HG02798 (cell line): ENCODE measurements at regions not wholly inside any gene's neighbourhood (a gene's known extent, or its start where the extent isn't known, plus 50 kb on each side); places are given as distances from the start of the nearest gene placed in this dataset.
"Not testable (repeated sequence)": the region's sequence is repeated elsewhere in the genome, so short reads cannot be mapped to it uniquely, and the experiment has no call there.

Experiments used
- ATAC-seq: cut with Tn5 transposase; IDR thresholded peaks from one replicate; pipeline ENCODE4 v1.9.1; 2021; ENCODE audit warnings: mild to moderate bottlenecking; ENCODE audit not compliant: unreplicated experiment, poor library complexity

GRCh38 chr17:36842231-36842819 is 95.0 kb upstream of the LHX1 start:
- no peak for ATAC-seq

GRCh38 chr17:36842963-36843558 is 94.2 kb upstream of the LHX1 start:
- no peak for ATAC-seq

GRCh38 chr17:36844013-36844412 is 93.3 kb upstream of the LHX1 start:
- no peak for ATAC-seq

- no peak for ATAC-seq
Observed at GRCh38 chr17:36844601-36845000, 92.7 kb upstream of the LHX1 start.

GRCh38 chr17:36845916-36846315 is 91.4 kb upstream of the LHX1 start:
- ATAC-seq = no peak

- ATAC-seq = no peak
Observed at GRCh38 chr17:36846410-36847292, 90.6 kb upstream of the LHX1 start.

GRCh38 chr17:36848008-36848902 is 89.0 kb upstream of the LHX1 start:
- no peak for ATAC-seq

GRCh38 chr17:36849020-36849419 is 88.3 kb upstream of the LHX1 start:
- not testable (repeated sequence) for ATAC-seq

- ATAC-seq = no peak
Observed at GRCh38 chr17:36849871-36850348, 87.4 kb upstream of the LHX1 start.

- no peak for ATAC-seq
Observed at GRCh38 chr17:36850790-36851189, 86.5 kb upstream of the LHX1 start.

- no peak for ATAC-seq
Observed at GRCh38 chr17:36851250-36851649, 86.0 kb upstream of the LHX1 start.

- not testable (repeated sequence) for ATAC-seq
Observed at GRCh38 chr17:36852478-36852877, 84.8 kb upstream of the LHX1 start.

GRCh38 chr17:36854982-36855381 is 82.3 kb upstream of the LHX1 start:
- no peak for ATAC-seq

- ATAC-seq = no peak
Observed at GRCh38 chr17:36855459-36855858, 81.8 kb upstream of the LHX1 start.

GRCh38 chr17:36856222-36856621 is 81.1 kb upstream of the LHX1 start:
- ATAC-seq = no peak

- no peak for ATAC-seq
Observed at GRCh38 chr17:36856903-36857381, 80.3 kb upstream of the LHX1 start.

- ATAC-seq = no peak
Observed at GRCh38 chr17:36857698-36858097, 79.6 kb upstream of the LHX1 start.

GRCh38 chr17:36858119-36859002 is 78.9 kb upstream of the LHX1 start:
- ATAC-seq = no peak

- no peak for ATAC-seq
Observed at GRCh38 chr17:36859003-36859300, 78.3 kb upstream of the LHX1 start.
